GM21515 (cell line): ENCODE measurements at regions not wholly inside any gene's neighbourhood (a gene's known extent, or its start where the extent isn't known, plus 50 kb on each side); places are given as distances from the start of the nearest gene placed in this dataset.
"Not testable (repeated sequence)": the region's sequence is repeated elsewhere in the genome, so short reads cannot be mapped to it uniquely, and the experiment has no call there.

Source experiments
- ATAC-seq: cut with Tn5 transposase; IDR thresholded peaks from one replicate; pipeline ENCODE4 v1.9.1; 2021; ENCODE audit not compliant: unreplicated experiment

GRCh38 chr4:188992706-188993105 is 853.5 kb downstream of the TRIML1 start:
- ATAC-seq, result no peak

- ATAC-seq, result no peak
Measured at GRCh38 chr4:188993871-188994270, 854.6 kb downstream of the TRIML1 start.

GRCh38 chr4:189001283-189001970 is 862.2 kb downstream of the TRIML1 start:
- ATAC-seq, result no peak

- no peak for ATAC-seq
Measured at GRCh38 chr4:189001971-189002450, 862.8 kb downstream of the TRIML1 start.

- ATAC-seq, result no peak
Measured at GRCh38 chr4:189002475-189002874, 863.2 kb downstream of the TRIML1 start.

- ATAC-seq, result not testable (repeated sequence)
Measured at GRCh38 chr4:189010452-189011217, 871.4 kb downstream of the TRIML1 start.

GRCh38 chr4:189021831-189022230 is 882.6 kb downstream of the TRIML1 start:
- no peak for ATAC-seq

GRCh38 chr4:189022440-189023035 is 883.3 kb downstream of the TRIML1 start:
- ATAC-seq, result no peak

- no peak for ATAC-seq
Measured at GRCh38 chr4:189029976-189030504, 890.8 kb downstream of the TRIML1 start.

- no peak for ATAC-seq
Measured at GRCh38 chr4:189032606-189033338, 893.5 kb downstream of the TRIML1 start.

- no peak for ATAC-seq
Measured at GRCh38 chr4:189033801-189034347, 894.6 kb downstream of the TRIML1 start.

- ATAC-seq, result no peak
Measured at GRCh38 chr4:189035091-189035490, 895.9 kb downstream of the TRIML1 start.

GRCh38 chr4:189035654-189036053 is 896.4 kb downstream of the TRIML1 start:
- no peak for ATAC-seq

GRCh38 chr4:189036906-189037305 is 897.7 kb downstream of the TRIML1 start:
- no peak for ATAC-seq

- ATAC-seq, result no peak
Measured at GRCh38 chr4:189046642-189047041, 894.0 kb upstream of the FRG1 start.

GRCh38 chr4:189048119-189048518 is 892.6 kb upstream of the FRG1 start:
- no peak for ATAC-seq

GRCh38 chr4:189049682-189050081 is 891.0 kb upstream of the FRG1 start:
- no peak for ATAC-seq

- no peak for ATAC-seq
Measured at GRCh38 chr4:189050643-189051042, 890.0 kb upstream of the FRG1 start.

- ATAC-seq, result no peak
Measured at GRCh38 chr4:189053621-189054020, 887.1 kb upstream of the FRG1 start.

GRCh38 chr4:189060104-189060503 is 880.6 kb upstream of the FRG1 start:
- ATAC-seq, result no peak
